Colonic mucosa (tissue), 4 donors: ENCODE measurements at regions not wholly inside any gene's neighbourhood (a gene's known extent, or its start where the extent isn't known, plus 50 kb on each side); places are given as distances from the start of the nearest gene placed in this dataset.
A peak's percentile ranks its signal among the peaks of the same experiment; 100 is the strongest.

ENCODE experiments used
- DNase-seq: peaks from one replicate; pipeline ENCODE4 v3.0.0-alpha.2; 2020
- H3K27ac ChIP-seq: fragments of 200-600 bp; one replicate; pipeline ENCODE4 v1.8.0; 2021
- H3K27me3 ChIP-seq: fragments of 200-600 bp; one replicate; pipeline ENCODE4 v1.8.0; 2021
- H3K36me3 ChIP-seq: fragments of 200-600 bp; one replicate; pipeline ENCODE4 v1.8.0; 2021
- H3K4me1 ChIP-seq: fragments of 200-600 bp; one replicate; pipeline ENCODE4 v1.8.0; 2021; ENCODE audit warnings: mild to moderate bottlenecking
- H3K4me3 ChIP-seq: fragments of 200-600 bp; one replicate; pipeline ENCODE4 v1.8.0; 2021
- H3K9ac ChIP-seq, 2 donors: one replicate each; pipeline ENCODE4 v1.7.0; 2013; ENCODE audit warnings: control low read depth in 2 of 2, low read depth in 2 of 2, low read length in 2 of 2
- H3K9me3 ChIP-seq: fragments of 200-600 bp; one replicate; pipeline ENCODE4 v1.8.0; 2021
- CTCF ChIP-seq: fragments of 200-600 bp; IDR thresholded peaks from one replicate; pipeline ENCODE4 v1.8.0; 2022; ENCODE audit warnings: antibody characterized with exemption, mild to moderate bottlenecking
- intact Hi-C: fragments of 100-400 bp; cut with DNase I; formaldehyde crosslinking; loops from one replicate; pipeline ENCODE4 v1.14.1; 2022
- donor health status: healthy.
- donor health status: DM: no; HTN: no; CAD: no.
- donor health status: DM: no; HTN: no; CAD: no.

GRCh38 chr1:55781944-55782482 is 566.8 kb upstream of the USP24 start:
- intact Hi-C loops = no loop called here
- peak; percentile 22 for DNase-seq
- H3K9me3 ChIP-seq = no peaks in the 10 kb centered on the region
- H3K27ac ChIP-seq = no peak overlapping the region
- no peak for TF ChIP-seq CTCF
- H3K9ac ChIP-seq = no peak overlapping the region
- H3K27me3 ChIP-seq = no peaks in the 10 kb centered on the region
- H3K36me3 ChIP-seq = no peaks in the 10 kb centered on the region
- no peaks in the 10 kb centered on the region for H3K4me1 ChIP-seq
- no peak overlapping the region for H3K4me3 ChIP-seq

GRCh38 chr1:55781003-55781402 is 565.8 kb upstream of the USP24 start:
- no peaks in the 10 kb centered on the region for H3K27me3 ChIP-seq
- no peaks in the 10 kb centered on the region for H3K4me1 ChIP-seq
- H3K9me3 ChIP-seq = no peaks in the 10 kb centered on the region
- no peaks in the 10 kb centered on the region for H3K36me3 ChIP-seq
- no peak overlapping the region for H3K27ac ChIP-seq
- no peak overlapping the region for H3K9ac ChIP-seq
- TF ChIP-seq CTCF = no peak
- no peak overlapping the region for H3K4me3 ChIP-seq
- intact Hi-C loops = no loop called here
- no peak for DNase-seq

- Histone ChIP-seq H3K4me1 (no peaks in the 10 kb centered on the region), H3K36me3 (no peaks in the 10 kb centered on the region), H3K4me3 (no peak overlapping the region), H3K27me3 (no peaks in the 10 kb centered on the region), H3K9ac (no peak overlapping the region), H3K9me3 (no peaks in the 10 kb centered on the region), H3K27ac (no peak overlapping the region)
- TF ChIP-seq CTCF = no peak
- no peak for DNase-seq
- intact Hi-C loops = no loop called here
Measured at GRCh38 chr1:55777545-55777944, 562.4 kb upstream of the USP24 start.

- Histone ChIP-seq H3K36me3 (no peaks in the 10 kb centered on the region), H3K27ac (no peak overlapping the region), H3K4me1 (no peaks in the 10 kb centered on the region), H3K27me3 (no peaks in the 10 kb centered on the region), H3K4me3 (no peak overlapping the region), H3K9me3 (no peaks in the 10 kb centered on the region), H3K9ac (no peak overlapping the region)
- no peak for DNase-seq
- no peak for TF ChIP-seq CTCF
- intact Hi-C loops = no loop called here
Measured at GRCh38 chr1:55775007-55775406, 559.8 kb upstream of the USP24 start.

GRCh38 chr1:55774446-55774845 is 559.3 kb upstream of the USP24 start:
- Histone ChIP-seq H3K27ac (no peak overlapping the region), H3K9me3 (no peaks in the 10 kb centered on the region), H3K9ac (no peak overlapping the region), H3K36me3 (no peaks in the 10 kb centered on the region), H3K27me3 (no peaks in the 10 kb centered on the region), H3K4me1 (no peaks in the 10 kb centered on the region), H3K4me3 (no peak overlapping the region)
- intact Hi-C loops = no loop called here
- DNase-seq = no peak
- TF ChIP-seq CTCF = no peak
